ENCODE measurements at regions not wholly inside any gene's neighbourhood (a gene's known extent, or its start where the extent isn't known, plus 50 kb on each side); places are given as distances from the start of the nearest gene placed in this dataset.

DNA sequence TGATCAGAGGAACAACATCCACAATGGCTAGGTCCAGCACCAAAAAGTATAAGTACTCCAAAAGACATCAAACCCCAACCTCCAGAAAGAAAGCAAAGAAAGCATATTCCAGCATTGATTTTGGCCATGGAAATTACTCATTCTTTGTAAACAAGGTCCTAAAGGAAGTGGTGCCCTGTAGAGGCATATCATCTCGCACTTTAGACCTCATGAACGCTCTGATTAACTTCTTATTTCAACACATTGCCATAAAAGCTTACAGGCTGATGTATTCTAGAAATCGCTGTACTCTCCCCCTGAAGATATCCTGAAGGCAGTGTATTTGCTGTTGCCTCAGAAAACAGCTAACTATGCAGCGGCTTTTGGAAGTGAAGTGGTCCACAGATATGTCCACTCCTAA, 82.7 kb upstream of the TNPO1 start:
- Histone ChIP-seq H3K27me3 (ENCODE audit: insufficient read depth, low read length, poor library complexity) (no peaks in the 10 kb centered on the region), H3K4me3 (ENCODE audit: low read depth in 1 of 2, low read length in 2 of 2) (no peak overlapping the region), H2AFZ (ENCODE audit: low read depth, low read length) (no peak overlapping the region), H3K4me2 (ENCODE audit: insufficient read depth, low read length) (no peak overlapping the region), H3K4me1 (ENCODE audit: insufficient read depth, low read length) (no peaks in the 10 kb centered on the region), H3K9ac (ENCODE audit: low read depth, low read length) (no peak overlapping the region), H3K27ac (ENCODE audit: low read length) (no peak overlapping the region), H3K9me3 (ENCODE audit: insufficient read depth, low read length, severe bottlenecking) (no peaks in the 10 kb centered on the region), H3K79me2 (ENCODE audit: insufficient read depth, low read length) (no peaks in the 10 kb centered on the region), H4K20me1 (ENCODE audit: insufficient read depth, low read length) (no peaks in the 10 kb centered on the region), H3K36me3 (ENCODE audit: insufficient read depth, low read length) (no peaks in the 10 kb centered on the region)
- ATAC-seq (ENCODE audit: insufficient read depth, low read depth) = no peak
- no peak for DNase-seq
- TF ChIP-seq, protein P1, sequence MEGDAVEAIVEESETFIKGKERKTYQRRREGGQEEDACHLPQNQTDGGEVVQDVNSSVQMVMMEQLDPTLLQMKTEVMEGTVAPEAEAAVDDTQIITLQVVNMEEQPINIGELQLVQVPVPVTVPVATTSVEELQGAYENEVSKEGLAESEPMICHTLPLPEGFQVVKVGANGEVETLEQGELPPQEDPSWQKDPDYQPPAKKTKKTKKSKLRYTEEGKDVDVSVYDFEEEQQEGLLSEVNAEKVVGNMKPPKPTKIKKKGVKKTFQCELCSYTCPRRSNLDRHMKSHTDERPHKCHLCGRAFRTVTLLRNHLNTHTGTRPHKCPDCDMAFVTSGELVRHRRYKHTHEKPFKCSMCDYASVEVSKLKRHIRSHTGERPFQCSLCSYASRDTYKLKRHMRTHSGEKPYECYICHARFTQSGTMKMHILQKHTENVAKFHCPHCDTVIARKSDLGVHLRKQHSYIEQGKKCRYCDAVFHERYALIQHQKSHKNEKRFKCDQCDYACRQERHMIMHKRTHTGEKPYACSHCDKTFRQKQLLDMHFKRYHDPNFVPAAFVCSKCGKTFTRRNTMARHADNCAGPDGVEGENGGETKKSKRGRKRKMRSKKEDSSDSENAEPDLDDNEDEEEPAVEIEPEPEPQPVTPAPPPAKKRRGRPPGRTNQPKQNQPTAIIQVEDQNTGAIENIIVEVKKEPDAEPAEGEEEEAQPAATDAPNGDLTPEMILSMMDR (IDR thresholded peaks at IDR 0.05; ENCODE audit: borderline replicate concordance, extremely low read depth, low read length, poor library complexity, severe bottlenecking) = no peak
- TF ChIP-seq EZH2 (IDR thresholded peaks at IDR 0.05; ENCODE audit: borderline replicate concordance, low read depth, low read length, severe bottlenecking) = no peak

DNA sequence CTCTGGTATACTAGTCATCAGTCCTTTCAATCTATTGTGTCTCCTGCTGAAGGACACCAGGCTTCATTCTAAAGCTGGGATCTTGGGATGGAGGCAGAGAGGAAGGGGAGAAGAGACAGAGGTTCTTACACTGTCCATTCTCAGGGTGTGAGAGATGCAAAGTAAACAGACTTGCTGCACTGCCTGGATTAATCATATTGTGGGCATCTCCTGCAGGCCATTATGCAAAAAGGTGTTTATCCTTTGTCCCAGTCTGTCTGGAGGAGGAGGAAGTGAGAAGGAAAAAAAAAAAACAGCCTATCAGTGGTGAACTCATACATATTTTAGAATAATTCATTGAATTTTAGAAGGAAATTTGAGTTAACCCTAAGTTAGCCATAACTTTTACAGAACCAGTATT, 92.9 kb upstream of the TNPO1 start:
- H3K4me3 ChIP-seq (ENCODE audit: low read depth in 1 of 2, low read length in 2 of 2) = no peak overlapping the region
- TF ChIP-seq, protein P1 (IDR thresholded peaks at IDR 0.05; ENCODE audit: borderline replicate concordance, extremely low read depth, low read length, poor library complexity, severe bottlenecking) = no peak
- TF ChIP-seq EZH2 (IDR thresholded peaks at IDR 0.05; ENCODE audit: borderline replicate concordance, low read depth, low read length, severe bottlenecking) = no peak
- no peaks in the 10 kb centered on the region for H3K4me1 ChIP-seq (ENCODE audit: insufficient read depth, low read length)
- H3K9ac ChIP-seq (ENCODE audit: low read depth, low read length) = no peak overlapping the region
- H3K27me3 ChIP-seq (ENCODE audit: insufficient read depth, low read length, poor library complexity) = no peaks in the 10 kb centered on the region
- ATAC-seq (ENCODE audit: insufficient read depth, low read depth) (no peak), DNase-seq (no peak)
- no peaks in the 10 kb centered on the region for H3K9me3 ChIP-seq (ENCODE audit: insufficient read depth, low read length, severe bottlenecking)
- H3K4me2 ChIP-seq (ENCODE audit: insufficient read depth, low read length) = no peak overlapping the region
- no peaks in the 10 kb centered on the region for H3K79me2 ChIP-seq (ENCODE audit: insufficient read depth, low read length)
- H3K27ac ChIP-seq (ENCODE audit: low read length) = no peak overlapping the region
- H3K36me3 ChIP-seq (ENCODE audit: insufficient read depth, low read length) = no peaks in the 10 kb centered on the region
- H4K20me1 ChIP-seq (ENCODE audit: insufficient read depth, low read length) = no peaks in the 10 kb centered on the region
- H2AFZ ChIP-seq (ENCODE audit: low read depth, low read length) = no peak overlapping the region

DNA sequence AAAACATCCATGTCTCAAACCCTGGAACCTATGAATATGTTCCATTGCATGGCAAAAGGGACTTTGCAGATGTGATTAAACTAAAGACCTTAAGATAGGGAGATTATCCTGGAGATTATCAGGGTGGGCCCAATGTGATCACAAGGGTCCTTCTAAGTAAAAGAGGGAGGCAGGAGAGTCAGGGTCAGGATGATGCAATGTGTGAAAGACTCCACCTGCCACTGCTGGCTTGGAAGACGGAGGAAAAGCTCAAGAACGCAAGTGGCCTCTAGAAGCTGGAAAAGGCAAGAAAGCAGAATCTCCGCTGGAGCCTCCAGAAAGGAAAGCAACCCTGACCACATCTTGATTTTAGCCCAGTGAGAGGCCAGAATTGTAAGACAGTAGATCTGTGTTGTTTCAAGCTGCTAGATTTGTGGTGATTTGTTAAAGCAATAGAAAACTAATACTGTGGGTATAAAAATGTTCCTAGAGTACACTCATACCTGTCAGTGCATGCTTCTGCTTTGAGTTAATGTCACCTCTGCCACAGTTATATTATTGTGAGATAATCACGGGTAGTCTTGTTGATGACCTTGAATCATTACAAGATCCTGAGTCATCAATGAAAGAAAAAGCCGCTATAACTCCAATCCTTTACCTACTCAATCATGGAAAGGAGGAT, 93.5 kb upstream of the TNPO1 start:
- H3K4me2 ChIP-seq (ENCODE audit: insufficient read depth, low read length) = no peak overlapping the region
- H3K4me1 ChIP-seq (ENCODE audit: insufficient read depth, low read length) = no peaks in the 10 kb centered on the region
- H3K4me3 ChIP-seq (ENCODE audit: low read depth in 1 of 2, low read length in 2 of 2) = no peak overlapping the region
- H3K9ac ChIP-seq (ENCODE audit: low read depth, low read length) = no peak overlapping the region
- H3K36me3 ChIP-seq (ENCODE audit: insufficient read depth, low read length) = no peaks in the 10 kb centered on the region
- TF ChIP-seq, protein P1 (IDR thresholded peaks at IDR 0.05; ENCODE audit: borderline replicate concordance, extremely low read depth, low read length, poor library complexity, severe bottlenecking) = no peak
- TF ChIP-seq EZH2 (IDR thresholded peaks at IDR 0.05; ENCODE audit: borderline replicate concordance, low read depth, low read length, severe bottlenecking) = no peak
- ATAC-seq (ENCODE audit: insufficient read depth, low read depth) = no peak
- no peaks in the 10 kb centered on the region for H3K79me2 ChIP-seq (ENCODE audit: insufficient read depth, low read length)
- no peaks in the 10 kb centered on the region for H4K20me1 ChIP-seq (ENCODE audit: insufficient read depth, low read length)
- no peak for DNase-seq
- H2AFZ ChIP-seq (ENCODE audit: low read depth, low read length) = no peak overlapping the region
- H3K9me3 ChIP-seq (ENCODE audit: insufficient read depth, low read length, severe bottlenecking) = no peaks in the 10 kb centered on the region
- H3K27me3 ChIP-seq (ENCODE audit: insufficient read depth, low read length, poor library complexity) = no peaks in the 10 kb centered on the region
- no peak overlapping the region for H3K27ac ChIP-seq (ENCODE audit: low read length)
